ENCODE measurements at regions not wholly inside any gene's neighbourhood (a gene's known extent, or its start where the extent isn't known, plus 50 kb on each side); places are given as distances from the start of the nearest gene placed in this dataset.

GRCh38 chr15:101562428-101563059, 73.0 kb upstream of the PCSK6 start:
- Histone ChIP-seq H3K4me1 (no peaks in the 10 kb centered on the region), H3K4me3 (ENCODE audit: low read depth, low read length) (no peak overlapping the region), H3K36me3 (ENCODE audit: control insufficient read depth, insufficient read depth, low read length) (no peaks in the 10 kb centered on the region), H3K9me3 (no peaks in the 10 kb centered on the region), H3K27me3 (replicated peaks; ENCODE audit: control insufficient read depth, insufficient read depth, low read length) (no peaks in the 10 kb centered on the region)
- TF ChIP-seq, protein P1, sequence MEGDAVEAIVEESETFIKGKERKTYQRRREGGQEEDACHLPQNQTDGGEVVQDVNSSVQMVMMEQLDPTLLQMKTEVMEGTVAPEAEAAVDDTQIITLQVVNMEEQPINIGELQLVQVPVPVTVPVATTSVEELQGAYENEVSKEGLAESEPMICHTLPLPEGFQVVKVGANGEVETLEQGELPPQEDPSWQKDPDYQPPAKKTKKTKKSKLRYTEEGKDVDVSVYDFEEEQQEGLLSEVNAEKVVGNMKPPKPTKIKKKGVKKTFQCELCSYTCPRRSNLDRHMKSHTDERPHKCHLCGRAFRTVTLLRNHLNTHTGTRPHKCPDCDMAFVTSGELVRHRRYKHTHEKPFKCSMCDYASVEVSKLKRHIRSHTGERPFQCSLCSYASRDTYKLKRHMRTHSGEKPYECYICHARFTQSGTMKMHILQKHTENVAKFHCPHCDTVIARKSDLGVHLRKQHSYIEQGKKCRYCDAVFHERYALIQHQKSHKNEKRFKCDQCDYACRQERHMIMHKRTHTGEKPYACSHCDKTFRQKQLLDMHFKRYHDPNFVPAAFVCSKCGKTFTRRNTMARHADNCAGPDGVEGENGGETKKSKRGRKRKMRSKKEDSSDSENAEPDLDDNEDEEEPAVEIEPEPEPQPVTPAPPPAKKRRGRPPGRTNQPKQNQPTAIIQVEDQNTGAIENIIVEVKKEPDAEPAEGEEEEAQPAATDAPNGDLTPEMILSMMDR (IDR thresholded peaks at IDR 0.05; ENCODE audit: insufficient read depth in 1 of 2, low read depth in 1 of 2, low read length in 1 of 2, severe bottlenecking in 1 of 2, unreplicated experiment in 1 of 2), result no peak
- intact Hi-C loops (cut with micrococcal nuclease; ENCODE audit: unreplicated experiment), result no loop called here
- DNase-seq, result no peak
- CTCF ChIA-PET, result no interaction called here
- Mint-ChIP-seq H3K27ac (ENCODE audit: unreplicated experiment) (no peak overlapping the region), H3K36me3 (ENCODE audit: insufficient read depth, unreplicated experiment) (no peaks in the 10 kb centered on the region), H3K4me1 (ENCODE audit: low read depth, unreplicated experiment) (peaks cover 7% of the 10 kb centered on the region), H3K27me3 (ENCODE audit: insufficient read depth, unreplicated experiment) (no peaks in the 10 kb centered on the region), H3K4me3 (ENCODE audit: unreplicated experiment) (no peak overlapping the region), H3K9me3 (ENCODE audit: unreplicated experiment) (peaks cover 9% of the 10 kb centered on the region)
- POLR2A ChIA-PET, result no interaction called here
- BruUV-seq (replicated peaks), result no TSS peak

DNA sequence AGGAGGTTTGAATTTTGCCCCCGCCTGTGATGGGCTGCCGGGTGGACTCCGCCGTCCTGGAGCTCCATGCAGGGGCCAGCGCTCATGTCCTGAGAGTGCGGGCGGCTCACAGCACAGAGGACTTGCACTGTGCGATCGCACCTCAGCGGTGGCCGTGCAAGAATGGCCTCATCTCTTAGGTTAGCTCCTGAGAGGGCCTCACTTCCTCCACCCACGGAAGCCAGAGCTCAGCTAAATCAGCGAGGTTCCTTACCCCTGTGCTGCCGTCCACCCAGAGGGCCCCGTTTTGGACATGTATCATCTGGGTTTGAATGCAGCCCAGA, 72.0 kb upstream of the PCSK6 start:
- H3K27me3 Mint-ChIP-seq (ENCODE audit: insufficient read depth, unreplicated experiment), result no peaks in the 10 kb centered on the region
- intact Hi-C loops (cut with micrococcal nuclease; ENCODE audit: unreplicated experiment), result no loop called here
- CTCF ChIA-PET, result no interaction called here

GRCh38 chr15:101560722-101561583, 71.4 kb upstream of the PCSK6 start:
- CTCF ChIA-PET, result no interaction called here
- no peak overlapping the region for H3K27ac Mint-ChIP-seq (ENCODE audit: unreplicated experiment)
- DNase-seq, result no peak
- Histone ChIP-seq H3K36me3 (ENCODE audit: control insufficient read depth, insufficient read depth, low read length) (no peaks in the 10 kb centered on the region), H3K4me3 (ENCODE audit: low read depth, low read length) (no peak overlapping the region), H3K9me3 (no peaks in the 10 kb centered on the region), H3K27me3 (replicated peaks; ENCODE audit: control insufficient read depth, insufficient read depth, low read length) (no peaks in the 10 kb centered on the region), H3K4me1 (no peaks in the 10 kb centered on the region)
- POLR2A ChIA-PET, result no interaction called here
- no peak overlapping the region for H3K4me3 Mint-ChIP-seq (ENCODE audit: unreplicated experiment)
- intact Hi-C loops (cut with micrococcal nuclease; ENCODE audit: unreplicated experiment), result no loop called here
- H3K4me1 Mint-ChIP-seq (ENCODE audit: low read depth, unreplicated experiment), result peaks cover 7% of the 10 kb centered on the region
- H3K9me3 Mint-ChIP-seq (ENCODE audit: unreplicated experiment), result peaks cover 9% of the 10 kb centered on the region
- no TSS peak for BruUV-seq (replicated peaks)
- TF ChIP-seq, protein P1 (IDR thresholded peaks at IDR 0.05; ENCODE audit: insufficient read depth in 1 of 2, low read depth in 1 of 2, low read length in 1 of 2, severe bottlenecking in 1 of 2, unreplicated experiment in 1 of 2), result no peak
- no peaks in the 10 kb centered on the region for H3K27me3 Mint-ChIP-seq (ENCODE audit: insufficient read depth, unreplicated experiment)
- no peaks in the 10 kb centered on the region for H3K36me3 Mint-ChIP-seq (ENCODE audit: insufficient read depth, unreplicated experiment)

More for the DNA sequence above, 72.0 kb upstream of the PCSK6 start:
- BruUV-seq (replicated peaks), result no TSS peak
- Histone ChIP-seq H3K9me3 (no peaks in the 10 kb centered on the region), H3K36me3 (ENCODE audit: control insufficient read depth, insufficient read depth, low read length) (no peaks in the 10 kb centered on the region), H3K4me3 (ENCODE audit: low read depth, low read length) (no peak overlapping the region), H3K27me3 (replicated peaks; ENCODE audit: control insufficient read depth, insufficient read depth, low read length) (no peaks in the 10 kb centered on the region), H3K4me1 (no peaks in the 10 kb centered on the region)
- Mint-ChIP-seq H3K4me3 (ENCODE audit: unreplicated experiment) (no peak overlapping the region), H3K27ac (ENCODE audit: unreplicated experiment) (no peak overlapping the region), H3K36me3 (ENCODE audit: insufficient read depth, unreplicated experiment) (no peaks in the 10 kb centered on the region), H3K4me1 (ENCODE audit: low read depth, unreplicated experiment) (peaks cover 7% of the 10 kb centered on the region), H3K9me3 (ENCODE audit: unreplicated experiment) (peaks cover 9% of the 10 kb centered on the region)
- no peak for DNase-seq
- POLR2A ChIA-PET, result no interaction called here
- TF ChIP-seq, protein P1 (IDR thresholded peaks at IDR 0.05; ENCODE audit: insufficient read depth in 1 of 2, low read depth in 1 of 2, low read length in 1 of 2, severe bottlenecking in 1 of 2, unreplicated experiment in 1 of 2), result no peak

Measured in Caco-2 (cell line).